WI38 (cell line): ENCODE measurements at regions not wholly inside any gene's neighbourhood (a gene's known extent, or its start where the extent isn't known, plus 50 kb on each side); places are given as distances from the start of the nearest gene placed in this dataset.

Experiments
- H3K4me3 ChIP-seq: 2 replicates; pipeline ENCODE4 v1.5.1; 2011; ENCODE audit warnings: low read depth, mild to moderate bottlenecking, control low read depth, low read length
- CTCF ChIP-seq: IDR thresholded peaks from 2 replicates; pipeline ENCODE4 v1.5.1; 2012; ENCODE audit warnings: low read depth, mild to moderate bottlenecking, control low read depth, low read length

GRCh38 chr22:22712092-22712658 lies 67.8 kb downstream of the GGTLC2 start:
- TF ChIP-seq CTCF: no peak

GRCh38 chr22:22712666-22713365 lies 68.4 kb downstream of the GGTLC2 start:
- H3K4me3 ChIP-seq: no peak overlapping the region
- TF ChIP-seq CTCF: no peak

More at GRCh38 chr22:22712092-22712658, 67.8 kb downstream of the GGTLC2 start:
- no peak overlapping the region for H3K4me3 ChIP-seq

GRCh38 chr22:22713416-22713815 lies 69.0 kb downstream of the GGTLC2 start:
- TF ChIP-seq CTCF: no peak
- H3K4me3 ChIP-seq: no peak overlapping the region

GRCh38 chr22:22714600-22715335 lies 70.4 kb downstream of the GGTLC2 start:
- no peak overlapping the region for H3K4me3 ChIP-seq
- no peak for TF ChIP-seq CTCF

- no peak overlapping the region for H3K4me3 ChIP-seq
- no peak for TF ChIP-seq CTCF
Measured at GRCh38 chr22:22716136-22716665, 71.8 kb downstream of the GGTLC2 start.

GRCh38 chr22:22717664-22718063 lies 73.2 kb downstream of the GGTLC2 start:
- H3K4me3 ChIP-seq: no peak overlapping the region
- no peak for TF ChIP-seq CTCF
